Activated CD4-positive, alpha-beta T cell treated with anti-CD3 and anti-CD28 coated beads, Interleukin-2, amount 50 U/mL, for 1 hour (primary cell): ENCODE measurements at regions not wholly inside any gene's neighbourhood (a gene's known extent, or its start where the extent isn't known, plus 50 kb on each side); places are given as distances from the start of the nearest gene placed in this dataset.

ENCODE experiments used
- DNase-seq: peaks from one replicate; pipeline ENCODE4 v3.0.0-alpha.2; 2020

GRCh38 chr5:89520771-89521170 lies 637.8 kb upstream of the MEF2C start:
- no peak for DNase-seq

GRCh38 chr5:89513299-89514044 lies 630.5 kb upstream of the MEF2C start:
- no peak for DNase-seq

GRCh38 chr5:89504051-89504450 lies 621.1 kb upstream of the MEF2C start:
- no peak for DNase-seq

GRCh38 chr5:89499787-89500186 lies 616.8 kb upstream of the MEF2C start:
- no peak for DNase-seq

- DNase-seq: no peak
Observed at GRCh38 chr5:89498699-89499098, 615.7 kb upstream of the MEF2C start.

- no peak for DNase-seq
Observed at GRCh38 chr5:89493414-89493813, 610.4 kb upstream of the MEF2C start.

GRCh38 chr5:89484962-89485361 lies 602.0 kb upstream of the MEF2C start:
- DNase-seq: no peak

- DNase-seq: no peak
Observed at GRCh38 chr5:89480406-89481007, 597.5 kb upstream of the MEF2C start.

- no peak for DNase-seq
Observed at GRCh38 chr5:89478851-89479250, 595.9 kb upstream of the MEF2C start.

GRCh38 chr5:89473196-89473595 lies 590.2 kb upstream of the MEF2C start:
- no peak for DNase-seq

- DNase-seq: no peak
Observed at GRCh38 chr5:89471541-89471940, 588.6 kb upstream of the MEF2C start.

GRCh38 chr5:89471115-89471514 lies 588.1 kb upstream of the MEF2C start:
- DNase-seq: no peak

- no peak for DNase-seq
Observed at GRCh38 chr5:89470658-89471057, 587.7 kb upstream of the MEF2C start.

GRCh38 chr5:89458332-89458656 lies 575.3 kb upstream of the MEF2C start:
- DNase-seq: no peak

- DNase-seq: no peak
Observed at GRCh38 chr5:89457411-89458331, 574.7 kb upstream of the MEF2C start.

- no peak for DNase-seq
Observed at GRCh38 chr5:89452081-89452480, 569.1 kb upstream of the MEF2C start.

GRCh38 chr5:89451263-89451662 lies 568.3 kb upstream of the MEF2C start:
- no peak for DNase-seq

- DNase-seq: no peak
Observed at GRCh38 chr5:89450149-89450538, 567.2 kb upstream of the MEF2C start.

- DNase-seq: no peak
Observed at GRCh38 chr5:89449392-89450148, 566.6 kb upstream of the MEF2C start.

GRCh38 chr5:89447027-89447426 lies 564.0 kb upstream of the MEF2C start:
- DNase-seq: no peak

- no peak for DNase-seq
Observed at GRCh38 chr5:89445106-89445745, 562.2 kb upstream of the MEF2C start.

GRCh38 chr5:89444088-89444487 lies 561.1 kb upstream of the MEF2C start:
- no peak for DNase-seq

GRCh38 chr5:89443508-89443907 lies 560.5 kb upstream of the MEF2C start:
- DNase-seq: no peak
